Activated CD4-positive, alpha-beta T cell treated with anti-CD3 and anti-CD28 coated beads, Interleukin-2, Interleukin-6, amounts not matched to agents 100 ng/mL and 50 ng/mL, durations not matched to agents 16 hours and 8 hours (primary cell): ENCODE measurements at regions not wholly inside any gene's neighbourhood (a gene's known extent, or its start where the extent isn't known, plus 50 kb on each side); places are given as distances from the start of the nearest gene placed in this dataset.

Source experiments
- DNase-seq: peaks from one replicate; pipeline ENCODE4 v3.0.0-alpha.2; 2020

GRCh38 chr5:38719916-38720315 lies 125.9 kb upstream of the OSMR start:
- DNase-seq: no peak

GRCh38 chr5:38720554-38721361 lies 125.1 kb upstream of the OSMR start:
- no peak for DNase-seq

GRCh38 chr5:38722918-38723317 lies 122.9 kb upstream of the OSMR start:
- peak; percentile 63 for DNase-seq

- DNase-seq: peak; percentile 23
Measured at GRCh38 chr5:38723426-38723825, 122.4 kb upstream of the OSMR start.

GRCh38 chr5:38724301-38725030 lies 121.3 kb upstream of the OSMR start:
- DNase-seq: no peak

- no peak for DNase-seq
Measured at GRCh38 chr5:38725371-38725865, 120.4 kb upstream of the OSMR start.

- DNase-seq: no peak
Measured at GRCh38 chr5:38726279-38726678, 119.5 kb upstream of the OSMR start.

GRCh38 chr5:38728029-38728428 lies 117.8 kb upstream of the OSMR start:
- DNase-seq: no peak

GRCh38 chr5:38731461-38731860 lies 114.4 kb upstream of the OSMR start:
- DNase-seq: no peak

- no peak for DNase-seq
Measured at GRCh38 chr5:38734353-38734752, 111.5 kb upstream of the OSMR start.

- DNase-seq: no peak
Measured at GRCh38 chr5:38736089-38736488, 109.7 kb upstream of the OSMR start.

GRCh38 chr5:38737976-38738375 lies 107.8 kb upstream of the OSMR start:
- DNase-seq: no peak

GRCh38 chr5:38739011-38739704 lies 106.7 kb upstream of the OSMR start:
- no peak for DNase-seq

GRCh38 chr5:38739705-38740045 lies 106.1 kb upstream of the OSMR start:
- DNase-seq: no peak

GRCh38 chr5:38742821-38743220 lies 103.0 kb upstream of the OSMR start:
- DNase-seq: no peak

- no peak for DNase-seq
Measured at GRCh38 chr5:38743562-38743961, 102.2 kb upstream of the OSMR start.

- DNase-seq: no peak
Measured at GRCh38 chr5:38745836-38746732, 99.7 kb upstream of the OSMR start.

- no peak for DNase-seq
Measured at GRCh38 chr5:38749861-38750260, 96.0 kb upstream of the OSMR start.

- DNase-seq: no peak
Measured at GRCh38 chr5:38751103-38751502, 94.7 kb upstream of the OSMR start.

GRCh38 chr5:38752012-38752536 lies 93.7 kb upstream of the OSMR start:
- no peak for DNase-seq

GRCh38 chr5:38752622-38753021 lies 93.2 kb upstream of the OSMR start:
- DNase-seq: no peak

- no peak for DNase-seq
Measured at GRCh38 chr5:38753141-38753540, 92.7 kb upstream of the OSMR start.
